GM23248 (cell line): ENCODE measurements at regions not wholly inside any gene's neighbourhood (a gene's known extent, or its start where the extent isn't known, plus 50 kb on each side); places are given as distances from the start of the nearest gene placed in this dataset.

Experiments
- DNase-seq: peaks from one replicate; pipeline ENCODE4 v3.0.0-alpha.2; 2015
- H2AFZ ChIP-seq: fragments of 200-600 bp; sonication (generic); 2 replicates; pipeline ENCODE4 v1.6.1; 2016; ENCODE audit warnings: antibody characterized with exemption
- H3F3A ChIP-seq: fragments of 200-600 bp; sonication (generic); 2 replicates; pipeline ENCODE4 v1.6.1; 2016; ENCODE audit warnings: mild to moderate bottlenecking, antibody characterized with exemption, mixed run types; ENCODE audit not compliant: insufficient read depth
- H3K27ac ChIP-seq: fragments of 200-600 bp; sonication (generic); 2 replicates; pipeline ENCODE4 v1.5.1; 2016; ENCODE audit warnings: mild to moderate bottlenecking
- H3K27me3 ChIP-seq: fragments of 200-600 bp; sonication (generic); replicated peaks from 2 replicates; pipeline ENCODE4 v1.6.1; 2016; ENCODE audit warnings: mild to moderate bottlenecking; ENCODE audit not compliant: insufficient read depth
- H3K36me3 ChIP-seq: fragments of 200-600 bp; sonication (generic); 2 replicates; pipeline ENCODE4 v1.6.1; 2016; ENCODE audit warnings: low read depth, mild to moderate bottlenecking
- H3K4me1 ChIP-seq: fragments of 200-600 bp; sonication (generic); 2 replicates; pipeline ENCODE4 v1.6.1; 2016; ENCODE audit warnings: mild to moderate bottlenecking; ENCODE audit not compliant: insufficient read depth
- H3K4me2 ChIP-seq: fragments of 200-600 bp; sonication (generic); one replicate; pipeline ENCODE4 v1.6.1; 2016; ENCODE audit warnings: mild to moderate bottlenecking; ENCODE audit not compliant: unreplicated experiment
- H3K4me3 ChIP-seq: fragments of 200-600 bp; sonication (generic); 2 replicates; pipeline ENCODE4 v1.5.1; 2016; ENCODE audit warnings: mild to moderate bottlenecking
- H3K79me2 ChIP-seq: fragments of 200-600 bp; sonication (generic); 2 replicates; pipeline ENCODE4 v1.6.1; 2016; ENCODE audit warnings: mild to moderate bottlenecking; ENCODE audit not compliant: insufficient read depth
- H3K9ac ChIP-seq: fragments of 200-600 bp; sonication (generic); 2 replicates; pipeline ENCODE4 v1.6.1; 2016; ENCODE audit warnings: mild to moderate bottlenecking
- H3K9me2 ChIP-seq: fragments of 200-600 bp; sonication (generic); 2 replicates; pipeline ENCODE4 v1.6.1; 2016; ENCODE audit warnings: mixed run types, mild to moderate bottlenecking, moderate library complexity; ENCODE audit not compliant: insufficient read depth
- H3K9me3 ChIP-seq: fragments of 200-600 bp; sonication (generic); one replicate; pipeline ENCODE4 v1.6.1; 2017; ENCODE audit warnings: low read depth
- H4K20me1 ChIP-seq: fragments of 200-600 bp; sonication (generic); 2 replicates; pipeline ENCODE4 v1.6.0; 2016; ENCODE audit not compliant: insufficient read depth
- EZH2 ChIP-seq: fragments of 200-600 bp; sonication (generic); IDR thresholded peaks from 2 replicates; pipeline ENCODE4 v1.6.1; 2018; ENCODE audit warnings: antibody characterized with exemption, mild to moderate bottlenecking; ENCODE audit not compliant: insufficient read depth, poor library complexity, severe bottlenecking
- EZH2phosphoT487 ChIP-seq: fragments of 200-600 bp; sonication (generic); IDR thresholded peaks from 2 replicates; pipeline ENCODE4 v1.6.1; 2018; ENCODE audit warnings: antibody characterized with exemption, moderate library complexity, mild to moderate bottlenecking, low read depth; ENCODE audit not compliant: insufficient read depth
- WGBS, 2 experiments: methylation state at CpG; one replicate each; pipeline ENCODE4 v1.1.6; 2015 to 2017; ENCODE audit warnings: low lambda C conversion rate in 2 of 2, low coverage in 1 of 2; ENCODE audit errors: missing lambda C conversion rate in 2 of 2; 5-methylcytosine and 5-hydroxymethylcytosine counted together
- in situ Hi-C: fragments of 300-500 bp; cut with MboI; formaldehyde crosslinking; loops from 2 replicates; pipeline ENCODE4 v1.15.0; 2020

DNA sequence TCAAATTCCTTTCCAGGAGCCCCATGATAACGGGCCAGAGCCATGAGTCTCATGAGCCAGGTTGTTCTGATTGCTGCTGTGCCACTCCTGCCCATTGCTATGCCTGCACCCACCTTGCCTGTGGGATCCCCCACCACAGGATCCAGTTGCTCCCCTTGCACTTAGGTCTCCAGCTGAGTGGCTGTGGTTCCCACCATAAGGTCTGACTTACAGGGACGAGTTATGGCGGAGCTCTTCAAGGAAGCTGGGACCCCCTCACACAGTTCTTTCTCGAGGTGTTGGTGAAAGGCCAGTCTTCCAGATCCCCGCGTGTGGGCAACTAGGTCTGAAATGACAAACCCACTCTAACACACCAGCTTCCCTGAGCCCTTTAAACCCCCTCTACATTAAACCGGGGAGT, 111.9 kb upstream of the C14orf180 start:
- Histone ChIP-seq H4K20me1 (no peaks in the 10 kb centered on the region), H3K4me3 (no peak overlapping the region), H3K79me2 (no peaks in the 10 kb centered on the region), H3K27ac (no peak overlapping the region), H3F3A (no peaks in the 10 kb centered on the region), H3K36me3 (no peaks in the 10 kb centered on the region), H3K27me3 (0 out of 2 replicates have a peak, but pooled peaks cover 4% of the 10 kb centered on the region), H3K4me2 (no peak overlapping the region), H3K9me3 (no peaks in the 10 kb centered on the region), H3K9me2 (no peaks in the 10 kb centered on the region), H2AFZ (no peak overlapping the region), H3K9ac (no peak overlapping the region), H3K4me1 (no peaks in the 10 kb centered on the region)
- in situ Hi-C loops = no loop called here
- TF ChIP-seq EZH2 = no peak
- no peak for TF ChIP-seq EZH2phosphoT487
- DNase-seq = no peak
- 21 to 27% methylated on average over 7 of the region's 7 CpGs for WGBS, 2 experiments

- no peak for DNase-seq
- H3K27me3 ChIP-seq = no peaks in the 10 kb centered on the region
- no peaks in the 10 kb centered on the region for H3K9me3 ChIP-seq
- TF ChIP-seq EZH2 (no peak), EZH2phosphoT487 (no peak)
- in situ Hi-C loops = no loop called here
- no peaks in the 10 kb centered on the region for H3K79me2 ChIP-seq
- H2AFZ ChIP-seq = no peak overlapping the region
- no peak overlapping the region for H3K4me3 ChIP-seq
- H3F3A ChIP-seq = no peaks in the 10 kb centered on the region
- no peaks in the 10 kb centered on the region for H3K4me1 ChIP-seq
- WGBS, 2 experiments = 24 to 26% methylated on average over 6 of the region's 6 CpGs
- no peak overlapping the region for H3K4me2 ChIP-seq
- H3K36me3 ChIP-seq = no peaks in the 10 kb centered on the region
- no peak overlapping the region for H3K27ac ChIP-seq
- H4K20me1 ChIP-seq = no peaks in the 10 kb centered on the region
- no peak overlapping the region for H3K9ac ChIP-seq
- H3K9me2 ChIP-seq = no peaks in the 10 kb centered on the region
Observed at GRCh38 chr14:104469591-104469990, 110.0 kb upstream of the C14orf180 start.

GRCh38 chr14:104470588-104470987, 109.0 kb upstream of the C14orf180 start:
- 62 to 63% methylated on average over 15 of the region's 15 CpGs for WGBS, 2 experiments
- DNase-seq = no peak

GRCh38 chr14:104471114-104471513, 108.5 kb upstream of the C14orf180 start:
- no peaks in the 10 kb centered on the region for H3K27me3 ChIP-seq
- H4K20me1 ChIP-seq = no peaks in the 10 kb centered on the region
- H3K4me3 ChIP-seq = no peak overlapping the region
- no peak overlapping the region for H3K4me2 ChIP-seq
- H3K36me3 ChIP-seq = no peaks in the 10 kb centered on the region
- in situ Hi-C loops = no loop called here
- no peaks in the 10 kb centered on the region for H3K4me1 ChIP-seq
- no peak for DNase-seq
- H3K27ac ChIP-seq = no peak overlapping the region
- no peaks in the 10 kb centered on the region for H3K79me2 ChIP-seq
- H3K9me3 ChIP-seq = no peaks in the 10 kb centered on the region
- H3K9me2 ChIP-seq = no peaks in the 10 kb centered on the region
- WGBS, 2 experiments = 52 to 67% methylated on average over 8 of the region's 8 CpGs
- H3K9ac ChIP-seq = no peak overlapping the region
- no peak for TF ChIP-seq EZH2phosphoT487
- TF ChIP-seq EZH2 = no peak
- H3F3A ChIP-seq = no peaks in the 10 kb centered on the region
- no peak overlapping the region for H2AFZ ChIP-seq

More at GRCh38 chr14:104470588-104470987, 109.0 kb upstream of the C14orf180 start:
- Histone ChIP-seq H2AFZ (no peak overlapping the region), H3K4me2 (no peak overlapping the region), H3K4me1 (no peaks in the 10 kb centered on the region), H3K9me3 (no peaks in the 10 kb centered on the region), H3K27ac (no peak overlapping the region), H3K9ac (no peak overlapping the region), H3F3A (no peaks in the 10 kb centered on the region), H3K4me3 (no peak overlapping the region), H3K9me2 (no peaks in the 10 kb centered on the region), H4K20me1 (no peaks in the 10 kb centered on the region), H3K36me3 (no peaks in the 10 kb centered on the region), H3K27me3 (no peaks in the 10 kb centered on the region), H3K79me2 (no peaks in the 10 kb centered on the region)
- no peak for TF ChIP-seq EZH2phosphoT487
- TF ChIP-seq EZH2 = no peak
- in situ Hi-C loops = no loop called here

DNA sequence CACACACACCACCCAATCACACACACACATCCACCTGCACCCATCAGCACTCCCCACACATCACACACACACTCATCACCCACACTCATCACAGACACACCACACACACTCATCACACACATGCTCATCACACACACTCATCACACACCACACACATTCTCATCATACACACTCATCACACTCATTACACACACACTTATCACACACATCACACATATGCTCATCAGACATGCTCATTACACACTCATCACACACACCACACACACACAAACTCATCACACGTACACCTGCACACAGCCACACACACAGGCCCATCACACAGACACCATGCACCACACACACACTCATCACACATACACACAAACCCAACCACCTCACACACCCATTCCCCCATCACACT, 107.5 kb upstream of the C14orf180 start:
- H3K4me1 ChIP-seq = no peaks in the 10 kb centered on the region
- no peaks in the 10 kb centered on the region for H3K36me3 ChIP-seq
- H3K4me2 ChIP-seq = no peak overlapping the region
- no peak overlapping the region for H3K27ac ChIP-seq
- H3K27me3 ChIP-seq = no peaks in the 10 kb centered on the region
- H3K4me3 ChIP-seq = no peak overlapping the region
- in situ Hi-C loops = no loop called here
- TF ChIP-seq EZH2 (no peak), EZH2phosphoT487 (no peak)
- no peaks in the 10 kb centered on the region for H3K9me2 ChIP-seq
- DNase-seq = no peak
- H3K9ac ChIP-seq = no peak overlapping the region
- H4K20me1 ChIP-seq = no peaks in the 10 kb centered on the region
- no peaks in the 10 kb centered on the region for H3F3A ChIP-seq
- H3K79me2 ChIP-seq = no peaks in the 10 kb centered on the region
- H3K9me3 ChIP-seq = no peaks in the 10 kb centered on the region
- no peak overlapping the region for H2AFZ ChIP-seq
- 33 to 63% methylated on average over 1 of the region's 1 CpG for WGBS, 2 experiments
